OCI-LY7 (cell line): ENCODE measurements at regions not wholly inside any gene's neighbourhood (a gene's known extent, or its start where the extent isn't known, plus 50 kb on each side); places are given as distances from the start of the nearest gene placed in this dataset.

ENCODE experiments used
- CTCF ChIP-seq: fragments of 200-600 bp; sonication (generic); conservative IDR thresholded peaks from 2 replicates; pipeline ENCODE4 v1.5.1; 2014; ENCODE audit warnings: mild to moderate bottlenecking, antibody characterized with exemption, low read length, moderate library complexity, mixed read lengths
- EZH2phosphoT487 ChIP-seq: fragments of 200-600 bp; sonication (generic); IDR thresholded peaks from 2 replicates; pipeline ENCODE4 v1.6.1; 2018; ENCODE audit warnings: low read depth, borderline replicate concordance, mild to moderate bottlenecking, mixed run types, antibody characterized with exemption, low read length, moderate library complexity, mixed read lengths

GRCh38 chr9:115957585-115957984, 196.0 kb upstream of the PAPPA start:
- TF ChIP-seq CTCF, result no peak
- TF ChIP-seq EZH2phosphoT487, result no peak
